HG02759 (cell line): ENCODE measurements at regions not wholly inside any gene's neighbourhood (a gene's known extent, or its start where the extent isn't known, plus 50 kb on each side); places are given as distances from the start of the nearest gene placed in this dataset.
A peak's percentile ranks its signal among the peaks of the same experiment; 100 is the strongest.
"Not testable (repeated sequence)": the region's sequence is repeated elsewhere in the genome, so short reads cannot be mapped to it uniquely, and the experiment has no call there.

Experiments
- ATAC-seq: cut with Tn5 transposase; IDR thresholded peaks from one replicate; pipeline ENCODE4 v1.9.1; 2021; ENCODE audit warnings: mild to moderate bottlenecking, moderate library complexity; ENCODE audit not compliant: unreplicated experiment

GRCh38 chr5:144742361-144742760 is 571.7 kb downstream of the KCTD16 start:
- ATAC-seq, result no peak

GRCh38 chr5:144731786-144732185 is 561.1 kb downstream of the KCTD16 start:
- ATAC-seq, result no peak

GRCh38 chr5:144712090-144712489 is 541.4 kb downstream of the KCTD16 start:
- ATAC-seq, result peak; percentile 91

GRCh38 chr5:144711172-144711571 is 540.5 kb downstream of the KCTD16 start:
- ATAC-seq, result peak; percentile 14

GRCh38 chr5:144710637-144711036 is 540.0 kb downstream of the KCTD16 start:
- peak; percentile 62 for ATAC-seq

GRCh38 chr5:144703776-144704175 is 533.1 kb downstream of the KCTD16 start:
- ATAC-seq, result no peak

- ATAC-seq, result no peak
Observed at GRCh38 chr5:144698484-144698883, 527.8 kb downstream of the KCTD16 start.

- ATAC-seq, result no peak
Observed at GRCh38 chr5:144697847-144698262, 527.2 kb downstream of the KCTD16 start.

- ATAC-seq, result no peak
Observed at GRCh38 chr5:144691936-144692335, 521.3 kb downstream of the KCTD16 start.

GRCh38 chr5:144684899-144685298 is 514.2 kb downstream of the KCTD16 start:
- no peak for ATAC-seq

- no peak for ATAC-seq
Observed at GRCh38 chr5:144680711-144681110, 510.0 kb downstream of the KCTD16 start.

- no peak for ATAC-seq
Observed at GRCh38 chr5:144671066-144671465, 500.4 kb downstream of the KCTD16 start.

- no peak for ATAC-seq
Observed at GRCh38 chr5:144659634-144660227, 489.1 kb downstream of the KCTD16 start.

- ATAC-seq, result no peak
Observed at GRCh38 chr5:144644317-144644716, 473.6 kb downstream of the KCTD16 start.

GRCh38 chr5:144638787-144639186 is 468.1 kb downstream of the KCTD16 start:
- no peak for ATAC-seq

- no peak for ATAC-seq
Observed at GRCh38 chr5:144634138-144634537, 463.5 kb downstream of the KCTD16 start.

- ATAC-seq, result no peak
Observed at GRCh38 chr5:144598451-144599068, 427.9 kb downstream of the KCTD16 start.

GRCh38 chr5:144596517-144596916 is 425.8 kb downstream of the KCTD16 start:
- no peak for ATAC-seq

GRCh38 chr5:144594919-144595318 is 424.2 kb downstream of the KCTD16 start:
- ATAC-seq, result no peak

- ATAC-seq, result not testable (repeated sequence)
Observed at GRCh38 chr5:144594234-144594633, 423.6 kb downstream of the KCTD16 start.

- no peak for ATAC-seq
Observed at GRCh38 chr5:144585681-144586080, 415.0 kb downstream of the KCTD16 start.

GRCh38 chr5:144583541-144584449 is 413.1 kb downstream of the KCTD16 start:
- no peak for ATAC-seq
